Left lung (tissue), 4 donors: ENCODE measurements at regions not wholly inside any gene's neighbourhood (a gene's known extent, or its start where the extent isn't known, plus 50 kb on each side); places are given as distances from the start of the nearest gene placed in this dataset.
"Not testable (repeated sequence)": the region's sequence is repeated elsewhere in the genome, so short reads cannot be mapped to it uniquely, and the experiment has no call there.

Source experiments
- ATAC-seq: fragments of 200-7000 bp; cut with Tn5 transposase; one replicate; pipeline ENCODE4 v1.9.1; 2020; ENCODE audit warnings: moderate library complexity
- DNase-seq, 4 donors: peaks; one replicate each; pipeline ENCODE4 v3.0.0-alpha.2; 2013 to 2020
- H3K27ac ChIP-seq, 2 donors: fragments of 200-600 bp; sonication (generic) in 1 of 2; one replicate each; pipeline versions ENCODE4 v1.5.0 to v1.8.0; 2020 to 2021
- H3K27me3 ChIP-seq, 2 donors: fragments of 200-600 bp; sonication (generic) in 1 of 2; one replicate each; pipeline versions ENCODE4 v1.5.0 to v1.8.0; 2020 to 2021
- H3K36me3 ChIP-seq, 2 donors: fragments of 200-600 bp; sonication (generic) in 1 of 2; one replicate each; pipeline versions ENCODE4 v1.5.0 to v1.8.0; 2020 to 2021
- H3K4me1 ChIP-seq, 2 donors: fragments of 200-600 bp; one replicate each; pipeline ENCODE4 v1.8.0; 2021
- H3K4me3 ChIP-seq, 2 donors: fragments of 200-600 bp; sonication (generic) in 1 of 2; one replicate each; pipeline versions ENCODE4 v1.5.0 to v1.8.0; 2020 to 2021; ENCODE audit warnings: mild to moderate bottlenecking in 1 of 2
- H3K9me3 ChIP-seq, 2 donors: fragments of 200-600 bp; sonication (generic) in 1 of 2; one replicate each; pipeline versions ENCODE4 v1.5.0 to v1.8.0; 2020 to 2021
- intact Hi-C, 2 donors: fragments of 100-400 bp; cut with DNase I; formaldehyde crosslinking; loops; one replicate each; pipeline versions ENCODE4 v1.11.2 to v1.14.2; 2022
- TF ChIP-seq, protein P1 (sequence below), 2 donors: fragments of 200-600 bp; sonication (generic) in 1 of 2; IDR thresholded peaks; one replicate each; pipeline versions ENCODE4 v1.5.0 to v1.8.0; 2021; ENCODE audit warnings: antibody characterized with exemption in 2 of 2
- donor health status: DM: no; HTN: yes; CAD: no.
- donor health status: DM: no; HTN: no; CAD: no.

DNA sequence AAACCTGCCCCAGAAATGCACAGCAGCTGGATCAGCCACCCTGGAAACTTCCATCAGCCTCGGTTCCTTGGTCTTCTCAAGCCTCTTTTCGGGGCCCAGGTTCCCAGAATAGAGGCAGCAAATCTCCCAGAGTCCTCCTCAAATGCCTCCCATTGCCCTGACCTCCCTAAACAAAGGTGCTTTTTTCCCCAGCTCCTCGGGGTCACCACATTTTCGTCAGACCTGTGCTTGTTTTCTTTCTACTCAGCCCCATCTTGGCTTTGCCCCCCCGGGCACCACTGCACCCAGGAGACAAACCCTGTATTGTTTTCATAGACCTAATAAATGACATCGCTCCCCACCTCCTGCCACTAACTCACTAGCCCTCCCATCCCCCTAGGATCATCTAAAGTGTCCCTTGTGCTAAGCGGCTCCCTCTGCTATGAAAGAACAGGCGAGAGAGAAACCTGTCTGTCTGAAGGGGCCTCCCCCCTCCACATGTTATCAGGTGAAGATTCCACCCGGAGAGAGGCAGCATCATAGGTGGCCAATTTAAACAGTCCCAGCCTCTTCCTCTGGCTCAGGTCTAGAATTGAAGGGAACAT lies 451.1 kb downstream of the SOX9 start:
- Histone ChIP-seq H3K36me3 (no peaks in the 10 kb centered on the region), H3K27ac (no peak overlapping the region), H3K27me3 (peaks cover 0 to 24% of the 10 kb centered on the region in 2 donors), H3K4me1 (no peaks in the 10 kb centered on the region), H3K4me3 (no peak overlapping the region), H3K9me3 (no peaks in the 10 kb centered on the region)
- DNase-seq (no peak), ATAC-seq (no peak)
- intact Hi-C loops = no loop called here
- TF ChIP-seq, protein P1, sequence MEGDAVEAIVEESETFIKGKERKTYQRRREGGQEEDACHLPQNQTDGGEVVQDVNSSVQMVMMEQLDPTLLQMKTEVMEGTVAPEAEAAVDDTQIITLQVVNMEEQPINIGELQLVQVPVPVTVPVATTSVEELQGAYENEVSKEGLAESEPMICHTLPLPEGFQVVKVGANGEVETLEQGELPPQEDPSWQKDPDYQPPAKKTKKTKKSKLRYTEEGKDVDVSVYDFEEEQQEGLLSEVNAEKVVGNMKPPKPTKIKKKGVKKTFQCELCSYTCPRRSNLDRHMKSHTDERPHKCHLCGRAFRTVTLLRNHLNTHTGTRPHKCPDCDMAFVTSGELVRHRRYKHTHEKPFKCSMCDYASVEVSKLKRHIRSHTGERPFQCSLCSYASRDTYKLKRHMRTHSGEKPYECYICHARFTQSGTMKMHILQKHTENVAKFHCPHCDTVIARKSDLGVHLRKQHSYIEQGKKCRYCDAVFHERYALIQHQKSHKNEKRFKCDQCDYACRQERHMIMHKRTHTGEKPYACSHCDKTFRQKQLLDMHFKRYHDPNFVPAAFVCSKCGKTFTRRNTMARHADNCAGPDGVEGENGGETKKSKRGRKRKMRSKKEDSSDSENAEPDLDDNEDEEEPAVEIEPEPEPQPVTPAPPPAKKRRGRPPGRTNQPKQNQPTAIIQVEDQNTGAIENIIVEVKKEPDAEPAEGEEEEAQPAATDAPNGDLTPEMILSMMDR (IDR thresholded peaks at IDR 0.05) = no peak

DNA sequence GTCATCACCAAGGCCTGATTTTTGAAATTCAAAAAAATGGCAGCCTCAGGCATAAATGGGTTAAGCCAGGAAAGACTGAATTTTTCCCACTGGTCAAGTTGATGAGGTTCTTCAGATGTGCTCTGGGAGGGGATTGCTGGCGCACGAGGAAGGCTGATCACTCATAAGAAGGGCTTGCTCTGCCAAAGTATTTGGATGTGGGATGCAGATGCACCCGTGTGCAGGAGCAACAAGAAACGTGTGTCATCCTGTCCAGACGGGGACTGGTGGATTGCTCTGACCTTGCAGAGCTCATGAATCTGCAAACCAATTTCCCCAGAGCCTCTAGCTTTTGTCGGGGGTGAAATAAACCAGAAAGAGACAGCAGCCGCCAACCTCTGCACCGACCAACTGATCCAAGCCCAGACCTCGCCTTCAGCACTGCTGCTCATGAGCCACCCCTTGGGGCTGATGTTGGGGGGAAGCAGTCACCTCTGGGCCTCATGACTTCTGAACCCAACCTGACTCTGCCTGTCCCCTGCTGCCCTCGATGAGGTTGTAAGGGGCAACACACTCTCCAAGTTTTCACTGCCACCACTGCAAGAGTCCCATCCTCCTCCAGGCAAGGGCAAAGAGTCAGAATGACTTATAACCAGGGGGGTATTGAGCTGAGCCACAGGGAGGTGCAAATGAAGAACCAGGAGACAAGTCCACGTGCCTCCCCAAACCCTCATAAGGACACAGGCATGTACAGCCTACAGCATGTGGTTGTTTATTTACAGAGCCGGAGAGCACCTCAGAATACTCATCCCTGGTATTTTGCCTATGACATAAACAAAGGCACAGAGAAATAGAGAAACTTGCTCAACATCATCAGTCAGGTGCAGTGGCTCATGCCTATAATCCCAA lies 452.0 kb downstream of the SOX9 start:
- Histone ChIP-seq H3K36me3 (no peaks in the 10 kb centered on the region), H3K4me1 (no peaks in the 10 kb centered on the region), H3K9me3 (no peaks in the 10 kb centered on the region), H3K4me3 (no peak overlapping the region), H3K27me3 (peaks cover 0 to 25% of the 10 kb centered on the region in 2 donors), H3K27ac (no peak overlapping the region)
- DNase-seq (no peak), ATAC-seq (no peak)
- intact Hi-C loops = no loop called here
- TF ChIP-seq, protein P1 (IDR thresholded peaks at IDR 0.05) = no peak

DNA sequence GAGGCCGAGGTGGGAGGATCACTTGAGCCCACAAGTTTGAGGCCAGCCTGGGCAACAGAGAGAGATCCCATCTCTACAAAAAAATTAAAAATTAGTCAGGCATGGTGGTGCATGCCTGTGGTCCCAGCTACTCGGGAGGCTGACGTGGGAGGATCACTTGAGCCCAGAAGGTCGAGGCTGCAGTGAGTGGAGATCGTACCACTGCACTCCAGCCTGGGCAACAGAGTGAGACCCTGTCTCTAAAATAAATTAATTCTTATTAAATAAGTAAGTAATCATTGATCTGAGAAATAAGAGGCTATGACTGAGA lies 452.6 kb downstream of the SOX9 start:
- intact Hi-C loops, DNase-seq: not testable (repeated sequence)

DNA sequence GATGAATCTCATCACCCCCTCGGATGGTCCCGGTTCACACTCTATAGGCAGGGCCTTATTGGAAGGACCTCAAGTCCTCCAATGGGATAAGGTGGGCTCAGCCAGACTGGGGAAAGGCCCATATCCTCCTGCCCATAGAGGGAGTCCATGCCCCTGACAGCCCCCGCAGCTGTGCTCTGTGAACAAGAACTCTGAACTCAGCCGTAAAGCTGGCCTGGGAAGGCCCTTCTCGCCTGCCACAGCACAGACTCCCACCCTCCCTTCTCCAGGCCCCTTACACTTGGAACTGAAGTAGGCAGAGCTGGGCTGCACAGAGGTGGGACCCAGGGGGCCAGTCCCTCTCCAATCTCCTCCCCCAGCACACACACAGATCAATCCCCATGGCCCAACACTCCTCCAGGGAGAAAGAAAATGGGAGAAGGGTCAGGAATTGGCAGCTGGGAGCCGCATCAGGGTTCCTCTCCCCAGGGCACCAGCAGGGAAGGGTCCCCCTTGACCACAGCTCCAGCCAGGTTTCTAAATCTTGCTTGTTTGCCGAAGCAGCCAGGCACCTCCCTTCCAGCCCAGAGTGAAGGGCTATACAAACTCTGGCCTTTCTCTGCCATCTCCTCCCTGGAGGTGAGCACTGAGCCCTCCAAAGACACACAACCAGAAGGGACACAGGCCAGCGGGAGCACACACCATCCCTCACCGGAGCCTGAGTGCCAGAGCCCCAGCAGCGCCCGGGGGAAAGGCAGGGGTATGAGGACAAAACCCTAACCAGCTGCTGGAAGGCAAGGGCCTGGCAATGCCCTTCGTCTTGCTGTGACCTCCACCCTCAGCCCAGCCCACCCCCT lies 454.1 kb downstream of the SOX9 start:
- no peaks in the 10 kb centered on the region for H3K4me1 ChIP-seq
- intact Hi-C loops = no loop called here
- TF ChIP-seq, protein P1 (IDR thresholded peaks at IDR 0.05) = no peak
- no peaks in the 10 kb centered on the region for H3K9me3 ChIP-seq
- H3K27ac ChIP-seq = no peak overlapping the region
- no peak overlapping the region for H3K4me3 ChIP-seq
- ATAC-seq = no peak
- no peak for DNase-seq
- H3K27me3 ChIP-seq = peaks cover 0 to 7% of the 10 kb centered on the region in 2 donors
- H3K36me3 ChIP-seq = no peaks in the 10 kb centered on the region

More for the DNA sequence above, 452.6 kb downstream of the SOX9 start:
- H3K9me3 ChIP-seq, H3K4me1 ChIP-seq, H3K36me3 ChIP-seq, H3K4me3 ChIP-seq, H3K27ac ChIP-seq, ATAC-seq: not testable (repeated sequence)
- H3K27me3 ChIP-seq = peaks cover 0 to 21% of the 10 kb centered on the region in 2 donors

DNA sequence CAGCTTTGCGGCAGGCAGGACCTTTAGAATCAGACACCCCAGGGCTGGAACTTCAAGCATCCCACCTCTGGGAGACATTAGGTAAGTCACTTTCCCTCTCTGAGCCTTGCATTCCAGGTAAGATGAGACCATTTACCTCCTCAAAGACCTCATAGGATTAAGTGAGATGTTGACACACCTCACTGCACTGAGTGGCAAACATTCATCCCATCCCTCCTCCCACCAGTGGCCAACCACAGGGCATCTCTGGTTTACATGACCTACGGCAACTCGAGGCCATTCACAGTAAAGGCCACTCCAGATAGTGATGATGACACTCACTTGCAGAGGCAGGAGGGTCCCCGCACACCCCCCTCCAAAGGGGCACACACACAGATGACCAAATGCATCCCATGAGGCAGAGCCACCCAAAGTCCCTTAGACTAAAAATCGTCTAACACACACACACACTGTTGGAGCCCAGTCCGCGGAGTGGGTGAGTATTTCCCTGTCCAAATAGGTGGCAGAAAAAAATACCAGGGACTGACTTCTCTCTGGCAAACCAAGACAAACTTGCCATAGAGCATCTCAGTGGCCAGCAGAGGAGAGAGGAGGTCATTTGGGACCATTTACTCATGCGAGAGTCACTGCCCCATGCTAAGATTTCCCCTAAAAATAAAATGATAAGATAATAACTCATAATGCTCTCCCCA lies 454.9 kb downstream of the SOX9 start:
- Histone ChIP-seq H3K27ac (no peak overlapping the region), H3K4me1 (no peaks in the 10 kb centered on the region), H3K27me3 (peaks cover 0 to 5% of the 10 kb centered on the region in 2 donors), H3K36me3 (no peaks in the 10 kb centered on the region), H3K4me3 (no peak overlapping the region), H3K9me3 (no peaks in the 10 kb centered on the region)
- DNase-seq = no peak
- intact Hi-C loops = no loop called here
- ATAC-seq = no peak
- TF ChIP-seq, protein P1 (IDR thresholded peaks at IDR 0.05) = no peak
